Common myeloid progenitor, CD34-positive (primary cell): ENCODE measurements at regions not wholly inside any gene's neighbourhood (a gene's known extent, or its start where the extent isn't known, plus 50 kb on each side); places are given as distances from the start of the nearest gene placed in this dataset.
"Not testable (repeated sequence)": the region's sequence is repeated elsewhere in the genome, so short reads cannot be mapped to it uniquely, and the experiment has no call there.

Source experiments
- CTCF ChIA-PET: fragments of 350-600 bp; sonication (Branson Sonifier 250); formaldehyde crosslinking; loops from one replicate; lab custom pipeline; 2021; ENCODE audit warnings: antibody characterized with exemption; lab: Charles Lee
- POLR2A ChIA-PET: fragments of 350-600 bp; sonication (Branson Sonifier 250); formaldehyde crosslinking; loops from one replicate; lab custom pipeline; 2021; ENCODE audit warnings: antibody characterized with exemption; lab: Charles Lee
- DNase-seq, 3 donors: peaks; one replicate each; pipeline versions ENCODE4 v3.0.0 to v3.0.0-alpha.2; 2013
- H3K27ac ChIP-seq, 2 experiments: 1 replicate in 1 of 2; 2 replicates in 1 of 2; pipeline ENCODE4 v1.7.0; 2013; ENCODE audit warnings: inconsistent platforms in 2 of 2, low read length in 2 of 2, mild to moderate bottlenecking in 2 of 2, low read depth in 1 of 2, moderate library complexity in 1 of 2; ENCODE audit not compliant: severe bottlenecking in 2 of 2, insufficient read depth in 1 of 2, poor library complexity in 1 of 2
- H3K27me3 ChIP-seq, 5 experiments: replicated peaks in 2 of 5; 1 replicate in 3 of 5; 2 replicates in 2 of 5; pipeline versions ENCODE4 v1.6.1 to v1.7.0; 2013; ENCODE audit warnings: low read length in 4 of 5, mild to moderate bottlenecking in 2 of 5, moderate library complexity in 2 of 5, inconsistent platforms in 1 of 5; ENCODE audit not compliant: insufficient read depth in 5 of 5, control insufficient read depth in 4 of 5
- H3K36me3 ChIP-seq, 4 experiments: 1 replicate in 2 of 4; 2 replicates in 2 of 4; pipeline versions ENCODE4 v1.6.1 to v1.7.0; 2013; ENCODE audit warnings: low read length in 3 of 4, control low read depth in 1 of 4, mild to moderate bottlenecking in 1 of 4; ENCODE audit not compliant: control insufficient read depth in 4 of 4, insufficient read depth in 4 of 4
- H3K4me1 ChIP-seq, 4 experiments: 1 replicate in 3 of 4; 2 replicates in 1 of 4; pipeline versions ENCODE4 v1.6.1 to v1.7.1; 2013; ENCODE audit warnings: low read length in 3 of 4, mild to moderate bottlenecking in 3 of 4, control low read depth in 1 of 4, inconsistent platforms in 1 of 4, moderate library complexity in 1 of 4; ENCODE audit not compliant: control insufficient read depth in 4 of 4, insufficient read depth in 4 of 4; ENCODE audit errors: control extremely low read depth in 1 of 4
- H3K4me3 ChIP-seq, 7 experiments: 1 replicate in 4 of 7; 2 replicates in 3 of 7; pipeline versions ENCODE4 v1.5.1 to v1.7.0; 2013; ENCODE audit warnings: mild to moderate bottlenecking in 7 of 7, low read length in 6 of 7, moderate library complexity in 6 of 7, inconsistent platforms in 2 of 7, low read depth in 2 of 7, control low read depth in 1 of 7; ENCODE audit not compliant: insufficient read depth in 4 of 7, control insufficient read depth in 1 of 7; ENCODE audit errors: extremely low read depth in 1 of 7
- H3K9me3 ChIP-seq, 5 experiments: 1 replicate in 4 of 5; 2 replicates in 1 of 5; pipeline versions ENCODE4 v1.6.1 to v1.7.1; 2013; ENCODE audit warnings: low read length in 4 of 5, mild to moderate bottlenecking in 2 of 5, inconsistent platforms in 1 of 5, low read depth in 1 of 5, moderate library complexity in 1 of 5; ENCODE audit not compliant: control insufficient read depth in 4 of 5, insufficient read depth in 2 of 5; ENCODE audit errors: control extremely low read depth in 1 of 5
- WGBS: methylation state at CpG from one replicate; pipeline ENCODE4 v1.1.5; 2013; ENCODE audit not compliant: insufficient coverage; 5-methylcytosine and 5-hydroxymethylcytosine counted together

DNA sequence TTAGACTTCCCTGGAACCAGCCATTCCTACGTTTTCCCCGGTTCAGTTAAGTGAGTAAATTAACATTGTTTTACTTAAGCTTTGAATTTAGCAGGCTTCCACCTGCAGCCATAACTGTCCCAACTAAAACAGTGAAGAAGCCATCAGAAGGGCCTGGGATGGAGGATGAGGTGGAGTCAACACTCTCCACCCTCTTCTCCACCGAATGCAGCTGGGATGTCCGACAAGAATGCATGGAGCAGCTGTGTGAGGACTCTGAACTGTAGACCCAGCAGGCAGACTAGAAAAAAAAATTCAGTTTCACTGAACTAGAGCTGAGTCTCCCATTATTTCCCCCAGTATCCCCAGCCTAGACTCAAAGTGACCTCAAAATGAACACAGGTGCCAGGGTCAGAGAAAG lies 114.8 kb downstream of the C16orf95 start:
- H3K4me3 ChIP-seq, result no peak overlapping the region
- H3K27me3 ChIP-seq, result no peaks in the 10 kb centered on the region
- ChIA-PET POLR2A (no interaction called here), CTCF (interaction anchor here (1.0 to 5.0 kb wide), 7 partner anchors 10 to 76 kb away, joined by 3 to 55 read pairs (median 4); no protein-coding TSS in a partner anchor)
- no peak for DNase-seq
- H3K27ac ChIP-seq, result no peak overlapping the region
- no peaks in the 10 kb centered on the region for H3K36me3 ChIP-seq
- H3K4me1 ChIP-seq, result peaks cover 0 to 3% (median 1%) of the 10 kb centered on the region in 4 experiments
- no peaks in the 10 kb centered on the region for H3K9me3 ChIP-seq
- 100% methylated on average over 2 of the region's 4 CpGs for WGBS

DNA sequence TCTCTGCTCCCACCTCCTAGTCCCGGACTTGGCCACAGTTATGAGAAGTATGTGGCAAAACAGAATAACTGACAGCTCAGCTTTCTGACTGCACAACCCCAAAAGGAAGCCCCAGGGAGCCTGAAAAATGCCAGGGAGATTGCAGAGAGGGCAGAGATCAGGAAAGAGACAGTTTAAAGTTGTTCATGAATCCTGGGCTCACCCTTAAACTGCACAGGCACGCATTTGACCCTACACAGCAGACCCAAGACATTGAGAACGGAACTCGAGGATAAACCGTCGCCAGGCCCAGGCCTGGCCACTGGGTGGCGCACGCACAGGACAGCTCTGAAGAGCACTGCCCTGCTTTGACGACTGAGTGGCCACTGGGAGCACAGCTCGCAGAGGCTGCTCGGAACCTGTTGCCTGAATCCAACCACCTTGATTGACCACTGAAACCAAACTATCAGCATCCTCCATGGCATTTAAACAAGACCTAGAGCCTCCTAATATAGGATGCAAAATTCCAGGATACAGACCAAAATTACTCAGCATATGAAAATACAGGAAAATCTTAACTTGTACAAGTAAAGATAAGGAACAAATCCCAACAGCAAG lies 114.0 kb downstream of the C16orf95 start:
- DNase-seq, result peak; percentile 53 to 63 (median 55)
- H3K27ac ChIP-seq, result no peak overlapping the region
- peaks cover 0 to 3% (median 1%) of the 10 kb centered on the region in 4 experiments for H3K4me1 ChIP-seq
- POLR2A ChIA-PET, result no interaction called here
- CTCF ChIA-PET, result interaction anchor here (1.2 to 5.0 kb wide), 6 partner anchors 14 to 102 kb away, joined by 3 to 55 read pairs (median 8); no protein-coding TSS in a partner anchor
- WGBS, result 24% methylated on average over 11 of the region's 11 CpGs
- H3K4me3 ChIP-seq, result no peak overlapping the region
- H3K9me3 ChIP-seq, result no peaks in the 10 kb centered on the region
- H3K36me3 ChIP-seq, result no peaks in the 10 kb centered on the region
- H3K27me3 ChIP-seq, result no peaks in the 10 kb centered on the region

GRCh38 chr16:87206646-87207451 lies 110.3 kb downstream of the C16orf95 start:
- Histone ChIP-seq H3K4me1 (peaks cover 0 to 5% (median 1%) of the 10 kb centered on the region in 4 experiments), H3K9me3 (peaks cover 0 to 2% (median 0%) of the 10 kb centered on the region in 5 experiments), H3K27ac (no peak overlapping the region), H3K4me3 (no peak overlapping the region), H3K36me3 (no peaks in the 10 kb centered on the region), H3K27me3 (no peaks in the 10 kb centered on the region)
- POLR2A ChIA-PET, result no interaction called here
- CTCF ChIA-PET, result interaction anchor here (2.3 to 2.5 kb wide), 2 partner anchors 10 to 71 kb away, joined by 6 to 9 read pairs; no protein-coding TSS in a partner anchor
- DNase-seq, result no peak
- WGBS, result 96% methylated on average over 3 of the region's 14 CpGs

DNA sequence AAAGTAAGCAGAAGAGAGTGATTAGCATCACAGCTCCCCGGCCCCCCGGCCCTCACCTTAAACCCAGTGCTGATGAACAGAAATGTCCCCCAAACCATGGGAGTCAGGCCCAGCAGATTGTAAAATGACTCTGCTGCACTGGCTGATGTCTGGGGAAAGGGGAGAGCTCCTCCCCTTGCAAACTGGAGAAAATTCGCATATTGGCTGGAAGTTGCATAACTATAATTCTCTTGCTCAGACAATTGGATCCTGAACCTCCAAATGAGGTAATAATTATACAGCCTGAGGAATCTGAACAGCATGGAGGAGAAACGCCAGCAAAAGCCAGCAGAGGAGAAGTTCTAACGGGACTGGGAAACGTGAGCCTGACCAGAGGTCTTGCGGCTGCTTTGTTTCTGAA lies 109.7 kb downstream of the C16orf95 start:
- DNase-seq, result no peak
- Histone ChIP-seq H3K27ac (no peak overlapping the region), H3K27me3 (no peaks in the 10 kb centered on the region), H3K4me3 (no peak overlapping the region), H3K4me1 (peaks cover 0 to 5% (median 1%) of the 10 kb centered on the region in 4 experiments), H3K9me3 (peaks cover 0 to 2% (median 0%) of the 10 kb centered on the region in 5 experiments), H3K36me3 (no peaks in the 10 kb centered on the region)
- WGBS, result 94% methylated on average over 7 of the region's 7 CpGs
- ChIA-PET CTCF (interaction anchor here (2.5 kb wide), 1 partner anchor 11 kb away, joined by 6 read pairs; no protein-coding TSS in a partner anchor), POLR2A (no interaction called here)

GRCh38 chr16:87207965-87208364 lies 109.2 kb downstream of the C16orf95 start:
- Histone ChIP-seq H3K27ac (no peak overlapping the region), H3K4me1 (peaks cover 0 to 4% (median 1%) of the 10 kb centered on the region in 4 experiments), H3K9me3 (peaks cover 0 to 2% (median 0%) of the 10 kb centered on the region in 5 experiments), H3K27me3 (no peaks in the 10 kb centered on the region), H3K36me3 (no peaks in the 10 kb centered on the region), H3K4me3 (no peak overlapping the region)
- ChIA-PET POLR2A (no interaction called here), CTCF (interaction anchor here (2.5 kb wide), 1 partner anchor 11 kb away, joined by 6 read pairs; no protein-coding TSS in a partner anchor)
- WGBS, result 90% methylated on average over 2 of the region's 3 CpGs
- no peak for DNase-seq

- H3K9me3 ChIP-seq, H3K36me3 ChIP-seq, H3K27me3 ChIP-seq, DNase-seq, H3K4me1 ChIP-seq, H3K4me3 ChIP-seq, CTCF ChIA-PET, H3K27ac ChIP-seq, POLR2A ChIA-PET: not testable (repeated sequence)
- WGBS, result 100% methylated on average over 1 of the region's 5 CpGs
Measured at GRCh38 chr16:87208968-87209367, 108.2 kb downstream of the C16orf95 start.
